ENCODE measurements at regions not wholly inside any gene's neighbourhood (a gene's known extent, or its start where the extent isn't known, plus 50 kb on each side); places are given as distances from the start of the nearest gene placed in this dataset.

GRCh38 chr18:78540636-78541529 is 438.7 kb upstream of the SALL3 start:
- Histone ChIP-seq H3K36me3 (no peaks in the 10 kb centered on the region), H3K27ac (no peak overlapping the region), H3K27me3 (no peaks in the 10 kb centered on the region), H3K4me3 (no peak overlapping the region), H3K9me3 (no peaks in the 10 kb centered on the region), H3K4me1 (no peaks in the 10 kb centered on the region)
- intact Hi-C loops (cut with DNase I; ENCODE audit: low total_unique reads) (no loop called here), in situ Hi-C loops (cut with MboI; ENCODE audit: low pct_ligation_motif_present in 1 of 4, low pct_unique_long_range_greater_than_20kb in 1 of 4, low sequenced_read_pairs in 3 of 4) (no loop called here)
- TF ChIP-seq, protein P1, sequence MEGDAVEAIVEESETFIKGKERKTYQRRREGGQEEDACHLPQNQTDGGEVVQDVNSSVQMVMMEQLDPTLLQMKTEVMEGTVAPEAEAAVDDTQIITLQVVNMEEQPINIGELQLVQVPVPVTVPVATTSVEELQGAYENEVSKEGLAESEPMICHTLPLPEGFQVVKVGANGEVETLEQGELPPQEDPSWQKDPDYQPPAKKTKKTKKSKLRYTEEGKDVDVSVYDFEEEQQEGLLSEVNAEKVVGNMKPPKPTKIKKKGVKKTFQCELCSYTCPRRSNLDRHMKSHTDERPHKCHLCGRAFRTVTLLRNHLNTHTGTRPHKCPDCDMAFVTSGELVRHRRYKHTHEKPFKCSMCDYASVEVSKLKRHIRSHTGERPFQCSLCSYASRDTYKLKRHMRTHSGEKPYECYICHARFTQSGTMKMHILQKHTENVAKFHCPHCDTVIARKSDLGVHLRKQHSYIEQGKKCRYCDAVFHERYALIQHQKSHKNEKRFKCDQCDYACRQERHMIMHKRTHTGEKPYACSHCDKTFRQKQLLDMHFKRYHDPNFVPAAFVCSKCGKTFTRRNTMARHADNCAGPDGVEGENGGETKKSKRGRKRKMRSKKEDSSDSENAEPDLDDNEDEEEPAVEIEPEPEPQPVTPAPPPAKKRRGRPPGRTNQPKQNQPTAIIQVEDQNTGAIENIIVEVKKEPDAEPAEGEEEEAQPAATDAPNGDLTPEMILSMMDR (IDR thresholded peaks at IDR 0.05): no peak
- no peak for TF ChIP-seq POLR2AphosphoS5 (IDR thresholded peaks at IDR 0.05)
- TF ChIP-seq EP300 (IDR thresholded peaks at IDR 0.05; ENCODE audit: low read depth): no peak
- no peak for TF ChIP-seq POLR2A (IDR thresholded peaks at IDR 0.05)
- DNase-seq: no peak
- 76 to 80% methylated on average over 3 to 18 of the region's 18 CpGs for WGBS, 2 donors (ENCODE audit: low coverage in 1 of 2)

DNA sequence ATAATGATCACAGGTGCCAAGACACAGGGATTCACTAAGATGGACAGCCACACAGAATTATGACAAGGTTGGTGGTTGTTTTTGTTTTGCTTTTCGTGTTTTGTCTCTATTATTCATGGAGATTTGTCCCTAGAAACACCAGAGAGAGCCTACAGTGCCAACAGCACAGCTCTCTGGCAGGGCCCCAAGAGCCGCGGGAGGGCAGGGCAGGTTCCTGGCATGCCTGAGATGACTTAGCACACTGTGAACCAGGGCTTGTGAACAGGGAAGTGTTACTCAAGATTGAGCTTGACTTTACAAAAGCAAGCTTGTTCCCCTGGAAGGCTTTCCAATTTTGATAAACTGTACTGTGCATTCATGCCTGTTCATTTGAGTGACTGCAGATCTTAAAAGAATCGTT is 437.4 kb upstream of the SALL3 start:
- DNase-seq: peak; percentile 35

GRCh38 chr18:78543201-78543725 is 436.4 kb upstream of the SALL3 start:
- TF ChIP-seq, protein P1 (IDR thresholded peaks at IDR 0.05): no peak
- TF ChIP-seq POLR2AphosphoS5 (IDR thresholded peaks at IDR 0.05) (no peak), POLR2A (IDR thresholded peaks at IDR 0.05) (no peak), EP300 (IDR thresholded peaks at IDR 0.05; ENCODE audit: low read depth) (no peak)
- WGBS, 2 donors (ENCODE audit: low coverage in 1 of 2): 67 to 87% methylated on average over 1 to 9 of the region's 9 CpGs
- H3K4me3 ChIP-seq: no peak overlapping the region
- H3K9me3 ChIP-seq: no peaks in the 10 kb centered on the region
- H3K27me3 ChIP-seq: no peaks in the 10 kb centered on the region
- no peaks in the 10 kb centered on the region for H3K4me1 ChIP-seq
- no peak for DNase-seq
- H3K27ac ChIP-seq: no peak overlapping the region
- intact Hi-C loops (cut with DNase I; ENCODE audit: low total_unique reads) (no loop called here), in situ Hi-C loops (cut with MboI; ENCODE audit: low pct_ligation_motif_present in 1 of 4, low pct_unique_long_range_greater_than_20kb in 1 of 4, low sequenced_read_pairs in 3 of 4) (no loop called here)
- H3K36me3 ChIP-seq: no peaks in the 10 kb centered on the region

More for the DNA sequence above, 437.4 kb upstream of the SALL3 start:
- H3K36me3 ChIP-seq: no peaks in the 10 kb centered on the region
- in situ Hi-C loops (cut with MboI; ENCODE audit: low pct_ligation_motif_present in 1 of 4, low pct_unique_long_range_greater_than_20kb in 1 of 4, low sequenced_read_pairs in 3 of 4) (no loop called here), intact Hi-C loops (cut with DNase I; ENCODE audit: low total_unique reads) (no loop called here)
- H3K27me3 ChIP-seq: no peaks in the 10 kb centered on the region
- H3K9me3 ChIP-seq: no peaks in the 10 kb centered on the region
- TF ChIP-seq POLR2AphosphoS5 (IDR thresholded peaks at IDR 0.05): no peak
- TF ChIP-seq, protein P1 (IDR thresholded peaks at IDR 0.05): no peak
- no peak for TF ChIP-seq POLR2A (IDR thresholded peaks at IDR 0.05)
- TF ChIP-seq EP300 (IDR thresholded peaks at IDR 0.05; ENCODE audit: low read depth): no peak
- H3K4me3 ChIP-seq: no peak overlapping the region
- H3K27ac ChIP-seq: no peak overlapping the region
- no peaks in the 10 kb centered on the region for H3K4me1 ChIP-seq
- WGBS, 2 donors (ENCODE audit: low coverage in 1 of 2): 14 to 30% methylated on average over 1 to 4 of the region's 4 CpGs

GRCh38 chr18:78546281-78546680 is 433.3 kb upstream of the SALL3 start:
- no peak overlapping the region for H3K27ac ChIP-seq
- no peak overlapping the region for H3K4me3 ChIP-seq
- 56 to 82% methylated on average over 3 to 5 of the region's 5 CpGs for WGBS, 2 donors (ENCODE audit: low coverage in 1 of 2)
- intact Hi-C loops (cut with DNase I; ENCODE audit: low total_unique reads): no loop called here
- H3K27me3 ChIP-seq: no peaks in the 10 kb centered on the region
- TF ChIP-seq POLR2AphosphoS5 (IDR thresholded peaks at IDR 0.05): no peak
- no peak for TF ChIP-seq POLR2A (IDR thresholded peaks at IDR 0.05)
- TF ChIP-seq, protein P1 (IDR thresholded peaks at IDR 0.05): no peak
- no peak for TF ChIP-seq EP300 (IDR thresholded peaks at IDR 0.05; ENCODE audit: low read depth)
- H3K4me1 ChIP-seq: no peaks in the 10 kb centered on the region
- H3K9me3 ChIP-seq: no peaks in the 10 kb centered on the region
- no peaks in the 10 kb centered on the region for H3K36me3 ChIP-seq
- no peak for DNase-seq
- in situ Hi-C loops (cut with MboI; ENCODE audit: low pct_ligation_motif_present in 1 of 4, low pct_unique_long_range_greater_than_20kb in 1 of 4, low sequenced_read_pairs in 3 of 4): no loop called here
